GM12865 (cell line): ENCODE measurements at regions not wholly inside any gene's neighbourhood (a gene's known extent, or its start where the extent isn't known, plus 50 kb on each side); places are given as distances from the start of the nearest gene placed in this dataset.
"Not testable (repeated sequence)": the region's sequence is repeated elsewhere in the genome, so short reads cannot be mapped to it uniquely, and the experiment has no call there.

Source experiments
- DNase-seq: peaks from one replicate; pipeline ENCODE4 v3.0.0; 2010; ENCODE audit warnings: low read depth
- H3K4me3 ChIP-seq: 2 replicates; pipeline ENCODE4 v1.5.1; 2011; ENCODE audit warnings: mild to moderate bottlenecking, low read depth, low read length, control low read depth
- TF ChIP-seq, protein P1 (sequence below): IDR thresholded peaks from 2 replicates; pipeline ENCODE4 v1.5.1; 2011; ENCODE audit warnings: low read length, control low read depth, low read depth, inconsistent platforms; ENCODE audit not compliant: insufficient read depth; ENCODE audit errors: missing control alignments

GRCh38 chrX:50996930-50997329 is 86.4 kb downstream of the BMP15 start:
- TF ChIP-seq, protein P1, sequence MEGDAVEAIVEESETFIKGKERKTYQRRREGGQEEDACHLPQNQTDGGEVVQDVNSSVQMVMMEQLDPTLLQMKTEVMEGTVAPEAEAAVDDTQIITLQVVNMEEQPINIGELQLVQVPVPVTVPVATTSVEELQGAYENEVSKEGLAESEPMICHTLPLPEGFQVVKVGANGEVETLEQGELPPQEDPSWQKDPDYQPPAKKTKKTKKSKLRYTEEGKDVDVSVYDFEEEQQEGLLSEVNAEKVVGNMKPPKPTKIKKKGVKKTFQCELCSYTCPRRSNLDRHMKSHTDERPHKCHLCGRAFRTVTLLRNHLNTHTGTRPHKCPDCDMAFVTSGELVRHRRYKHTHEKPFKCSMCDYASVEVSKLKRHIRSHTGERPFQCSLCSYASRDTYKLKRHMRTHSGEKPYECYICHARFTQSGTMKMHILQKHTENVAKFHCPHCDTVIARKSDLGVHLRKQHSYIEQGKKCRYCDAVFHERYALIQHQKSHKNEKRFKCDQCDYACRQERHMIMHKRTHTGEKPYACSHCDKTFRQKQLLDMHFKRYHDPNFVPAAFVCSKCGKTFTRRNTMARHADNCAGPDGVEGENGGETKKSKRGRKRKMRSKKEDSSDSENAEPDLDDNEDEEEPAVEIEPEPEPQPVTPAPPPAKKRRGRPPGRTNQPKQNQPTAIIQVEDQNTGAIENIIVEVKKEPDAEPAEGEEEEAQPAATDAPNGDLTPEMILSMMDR = no peak
- no peak overlapping the region for H3K4me3 ChIP-seq
- DNase-seq = no peak

DNA sequence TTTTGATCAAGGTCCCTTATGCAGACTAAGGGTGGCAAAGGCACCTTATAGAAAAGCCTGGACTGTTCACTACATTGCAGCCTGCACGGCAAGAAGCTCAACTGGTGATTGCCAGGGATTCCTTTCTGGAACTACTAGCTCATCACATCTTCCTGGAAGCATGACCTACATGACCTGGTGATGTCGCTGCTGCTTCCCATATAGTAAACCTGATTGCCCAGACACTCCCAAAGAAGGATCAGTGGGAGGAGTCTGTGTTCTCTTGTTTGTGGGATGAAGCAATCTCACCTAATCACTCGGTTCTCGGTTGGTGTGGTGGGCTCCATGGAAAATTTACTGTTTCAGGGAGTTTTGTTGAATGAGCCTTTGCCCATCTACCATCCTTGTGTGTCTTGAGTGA is 89.8 kb downstream of the BMP15 start:
- not testable (repeated sequence) for DNase-seq, H3K4me3 ChIP-seq

- DNase-seq, H3K4me3 ChIP-seq: not testable (repeated sequence)
Observed at GRCh38 chrX:51001733-51002632, 91.4 kb downstream of the BMP15 start.

DNA sequence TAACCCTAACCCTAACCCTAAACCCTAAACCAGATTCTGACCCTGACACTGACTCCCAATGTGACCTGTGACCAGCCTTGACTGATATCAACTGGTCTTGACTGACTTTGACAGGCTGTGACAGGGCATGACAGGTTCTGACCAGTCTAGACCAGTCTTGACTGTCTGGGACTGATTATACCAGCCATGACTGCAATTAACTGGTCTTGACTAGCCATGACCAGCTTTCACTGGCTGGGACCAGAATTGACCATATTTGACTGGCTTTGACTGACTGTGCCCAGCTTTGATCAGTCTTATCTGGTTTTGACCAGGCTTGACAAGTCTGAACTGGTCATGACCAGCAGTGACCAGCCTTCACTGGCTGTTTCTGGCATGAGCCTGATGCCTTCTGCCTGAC is 95.5 kb downstream of the BMP15 start:
- DNase-seq = no peak
- TF ChIP-seq, protein P1 = no peak
- H3K4me3 ChIP-seq = no peak overlapping the region

DNA sequence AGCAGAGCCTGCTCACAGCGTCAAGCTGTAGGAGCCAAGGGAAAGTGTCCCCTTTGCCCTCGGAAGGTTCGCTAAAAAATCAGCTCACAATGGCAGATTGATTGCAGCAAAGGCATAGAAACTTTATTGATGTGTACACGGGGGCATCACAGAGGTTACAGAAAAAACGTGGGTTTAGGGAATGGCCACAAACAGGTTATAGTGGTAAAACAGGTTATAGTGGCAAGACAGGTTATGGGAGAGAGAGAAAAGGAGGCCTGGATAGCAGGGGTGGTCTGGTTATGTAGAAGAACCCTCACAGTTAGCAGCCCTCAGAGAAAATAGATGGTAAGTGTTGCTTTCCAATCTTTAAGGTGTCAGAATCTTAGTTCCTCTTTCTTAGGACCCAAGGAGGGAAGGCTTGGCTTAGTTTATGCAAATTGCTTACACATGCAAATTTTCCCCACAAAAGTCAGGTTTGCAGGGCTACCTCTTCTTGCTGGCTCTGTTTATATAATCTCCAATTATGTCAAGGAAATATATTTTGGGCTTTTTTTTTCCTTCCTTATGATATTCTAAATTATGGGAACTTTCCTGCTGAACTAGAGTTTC is 113.7 kb downstream of the BMP15 start:
- no peak overlapping the region for H3K4me3 ChIP-seq
- peak; percentile 8 for DNase-seq
- TF ChIP-seq, protein P1 = no peak

- H3K4me3 ChIP-seq = no peak overlapping the region
- TF ChIP-seq, protein P1 = no peak
- peak; percentile 7 for DNase-seq
Observed at GRCh38 chrX:51026862-51027261, 116.3 kb downstream of the BMP15 start.

- TF ChIP-seq, protein P1 = no peak
- no peak overlapping the region for H3K4me3 ChIP-seq
- DNase-seq = no peak
Observed at GRCh38 chrX:51035746-51036145, 125.2 kb downstream of the BMP15 start.

DNA sequence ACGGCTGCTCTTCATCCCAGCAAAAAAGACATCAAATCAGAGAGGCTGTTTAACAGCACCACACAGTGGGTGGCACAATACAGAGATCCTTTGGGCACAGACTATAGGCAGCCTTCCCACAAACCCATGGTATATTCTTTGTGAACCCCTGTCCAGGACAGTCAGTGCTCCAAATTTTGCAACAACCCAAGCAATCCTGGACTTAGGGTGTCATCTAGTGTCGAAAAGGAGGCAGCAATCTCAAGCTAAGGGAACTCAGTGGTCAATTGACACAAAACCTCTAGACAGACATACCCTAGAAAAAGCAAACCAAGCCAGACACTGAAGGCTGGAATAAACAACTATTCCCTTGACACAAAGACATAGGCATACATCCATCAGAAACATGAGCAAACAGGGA is 137.4 kb downstream of the BMP15 start:
- no peak for DNase-seq
- TF ChIP-seq, protein P1 = no peak
- no peak overlapping the region for H3K4me3 ChIP-seq
